Neural cell (in vitro differentiated cells): ENCODE measurements at regions not wholly inside any gene's neighbourhood (a gene's known extent, or its start where the extent isn't known, plus 50 kb on each side); places are given as distances from the start of the nearest gene placed in this dataset.

ENCODE experiments used
- H2AFZ ChIP-seq: fragments of 200-600, 300-800 bp; sonication (generic), shearing (Covaris generic); 2 replicates; pipeline ENCODE4 v1.6.0; 2014; ENCODE audit warnings: low read depth, mild to moderate bottlenecking, antibody characterized with exemption, low read length, moderate library complexity
- H3F3A ChIP-seq: fragments of 200-600 bp; shearing (Covaris generic); 2 replicates; pipeline ENCODE4 v1.6.1; 2016; ENCODE audit warnings: mild to moderate bottlenecking, moderate library complexity, mixed read lengths, antibody characterized with exemption, low read length; ENCODE audit not compliant: insufficient read depth, poor library complexity, severe bottlenecking
- H3K27ac ChIP-seq: fragments of 200-600, 300-800 bp; sonication (generic), shearing (Covaris generic); 2 replicates; pipeline ENCODE4 v1.5.1; 2014; ENCODE audit warnings: mild to moderate bottlenecking, low read length, moderate library complexity
- H3K27me3 ChIP-seq: fragments of 300-800, 200-600 bp; sonication (generic), shearing (Covaris generic); 2 replicates; pipeline ENCODE4 v1.6.0; 2014; ENCODE audit warnings: mild to moderate bottlenecking, low read depth, low read length, moderate library complexity; ENCODE audit not compliant: insufficient read depth
- H3K36me3 ChIP-seq: fragments of 300-800, 200-600 bp; sonication (generic), shearing (Covaris generic); 2 replicates; pipeline ENCODE4 v1.5.1; 2014; ENCODE audit warnings: mild to moderate bottlenecking, antibody characterized with exemption, low read length, moderate library complexity; ENCODE audit not compliant: insufficient read depth
- H3K4me2 ChIP-seq: fragments of 300-800, 200-600 bp; sonication (generic), shearing (Covaris generic); 2 replicates; pipeline ENCODE4 v1.6.0; 2014; ENCODE audit warnings: mild to moderate bottlenecking, low read length
- H3K4me3 ChIP-seq: fragments of 300-800, 200-600 bp; sonication (generic), shearing (Covaris generic); 2 replicates; pipeline ENCODE4 v1.5.1; 2014; ENCODE audit warnings: mild to moderate bottlenecking, low read length, moderate library complexity
- H3K79me2 ChIP-seq: fragments of 200-600 bp; shearing (Covaris generic); replicated peaks from 2 replicates; pipeline ENCODE4 v1.6.0; 2014; ENCODE audit warnings: mild to moderate bottlenecking, low read length, moderate library complexity; ENCODE audit not compliant: insufficient read depth
- H3K9ac ChIP-seq: fragments of 300-800, 200-600 bp; sonication (generic), shearing (Covaris generic); 2 replicates; pipeline ENCODE4 v1.6.1; 2016; ENCODE audit warnings: mild to moderate bottlenecking, low read length, mixed read lengths
- H3K9me2 ChIP-seq: fragments of 200-600 bp; shearing (Covaris generic); 2 replicates; pipeline ENCODE4 v1.6.1; 2016; ENCODE audit warnings: mild to moderate bottlenecking, low read length, mixed read lengths; ENCODE audit not compliant: insufficient read depth
- H3K9me3 ChIP-seq: fragments of 200-600, 300-800 bp; sonication (generic), shearing (Covaris generic); 2 replicates; pipeline ENCODE4 v1.6.1; 2016; ENCODE audit warnings: mild to moderate bottlenecking, mixed run types, low read length, moderate library complexity, mixed read lengths
- H4K20me1 ChIP-seq: fragments of 200-600 bp; shearing (Covaris generic); 2 replicates; pipeline ENCODE4 v1.6.1; 2016; ENCODE audit warnings: mild to moderate bottlenecking, mixed run types; ENCODE audit not compliant: insufficient read depth
- EP300 ChIP-seq: fragments of 450-650 bp; conservative IDR thresholded peaks from 2 replicates; pipeline ENCODE4 v1.6.1; 2014; ENCODE audit warnings: antibody characterized with exemption, mild to moderate bottlenecking, moderate library complexity; ENCODE audit not compliant: poor library complexity, severe bottlenecking
- EZH2 ChIP-seq: fragments of 200-600, 300-800 bp; shearing (Covaris generic), sonication (generic); IDR thresholded peaks from 2 replicates; pipeline ENCODE4 v1.6.1; 2014; ENCODE audit warnings: antibody characterized with exemption, low read length, borderline replicate concordance, mild to moderate bottlenecking; ENCODE audit not compliant: insufficient read depth, poor library complexity, severe bottlenecking
- MXI1 ChIP-seq: fragments of 450-650 bp; conservative IDR thresholded peaks from 2 replicates; pipeline ENCODE4 v1.6.1; 2014; ENCODE audit warnings: antibody characterized with exemption, mild to moderate bottlenecking; ENCODE audit not compliant: poor library complexity, severe bottlenecking
- POLR2AphosphoS5 ChIP-seq: IDR thresholded peaks from 2 replicates; pipeline ENCODE4 v1.6.1; 2012
- RAD21 ChIP-seq: fragments of 450-650 bp; conservative IDR thresholded peaks from 2 replicates; pipeline ENCODE4 v1.6.1; 2014; ENCODE audit warnings: antibody characterized with exemption, mild to moderate bottlenecking, moderate library complexity
- SMC3 ChIP-seq: fragments of 450-650 bp; conservative IDR thresholded peaks from 2 replicates; pipeline ENCODE4 v1.6.1; 2014; ENCODE audit warnings: antibody characterized with exemption, mild to moderate bottlenecking, moderate library complexity; ENCODE audit not compliant: poor library complexity
- TAF1 ChIP-seq: IDR thresholded peaks from 2 replicates; pipeline ENCODE4 v1.6.1; 2012; ENCODE audit warnings: low read depth
- TF ChIP-seq, protein P1 (sequence below): IDR thresholded peaks from 2 replicates; pipeline ENCODE4 v1.6.1; 2012; ENCODE audit warnings: borderline replicate concordance
- TF ChIP-seq, protein P2 (sequence below): fragments of 450-650 bp; IDR thresholded peaks from 2 replicates; pipeline ENCODE4 v1.5.1; 2014; ENCODE audit warnings: antibody characterized with exemption, mild to moderate bottlenecking, moderate library complexity; ENCODE audit not compliant: poor library complexity, severe bottlenecking

DNA sequence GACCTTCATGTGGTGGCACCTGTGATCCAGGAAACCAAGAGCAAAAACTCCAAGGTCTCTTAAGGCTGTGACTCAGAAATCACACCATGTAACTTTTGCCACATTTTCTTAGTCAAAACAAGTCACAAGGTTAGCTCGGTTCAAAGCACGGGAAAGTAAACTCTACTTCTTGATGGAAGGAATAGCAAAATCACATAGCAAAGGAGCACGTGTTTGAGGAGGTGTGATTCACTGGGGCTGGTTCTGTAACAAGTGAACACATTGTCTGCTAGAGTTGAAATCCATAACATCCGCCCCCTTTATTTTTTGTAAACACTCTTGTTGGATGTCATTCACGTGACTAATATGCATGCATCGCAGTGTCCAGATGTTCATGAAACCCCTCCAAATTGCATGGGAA is 415.0 kb upstream of the MAF start:
- Histone ChIP-seq H3K27ac (no peak overlapping the region), H3K4me3 (no peak overlapping the region), H3K9me2 (no peaks in the 10 kb centered on the region), H4K20me1 (no peaks in the 10 kb centered on the region), H3K9me3 (no peaks in the 10 kb centered on the region), H3K79me2 (no peaks in the 10 kb centered on the region), H3F3A (no peaks in the 10 kb centered on the region), H3K4me2 (no peak overlapping the region), H2AFZ (no peak overlapping the region), H3K36me3 (no peaks in the 10 kb centered on the region), H3K9ac (no peak overlapping the region), H3K27me3 (peaks cover 11% of the 10 kb centered on the region)
- TF ChIP-seq POLR2AphosphoS5 (no peak), MXI1 (no peak), SMC3 (no peak), EP300 (no peak), EZH2 (no peak), TAF1 (no peak), RAD21 (no peak)
- TF ChIP-seq, protein P1, sequence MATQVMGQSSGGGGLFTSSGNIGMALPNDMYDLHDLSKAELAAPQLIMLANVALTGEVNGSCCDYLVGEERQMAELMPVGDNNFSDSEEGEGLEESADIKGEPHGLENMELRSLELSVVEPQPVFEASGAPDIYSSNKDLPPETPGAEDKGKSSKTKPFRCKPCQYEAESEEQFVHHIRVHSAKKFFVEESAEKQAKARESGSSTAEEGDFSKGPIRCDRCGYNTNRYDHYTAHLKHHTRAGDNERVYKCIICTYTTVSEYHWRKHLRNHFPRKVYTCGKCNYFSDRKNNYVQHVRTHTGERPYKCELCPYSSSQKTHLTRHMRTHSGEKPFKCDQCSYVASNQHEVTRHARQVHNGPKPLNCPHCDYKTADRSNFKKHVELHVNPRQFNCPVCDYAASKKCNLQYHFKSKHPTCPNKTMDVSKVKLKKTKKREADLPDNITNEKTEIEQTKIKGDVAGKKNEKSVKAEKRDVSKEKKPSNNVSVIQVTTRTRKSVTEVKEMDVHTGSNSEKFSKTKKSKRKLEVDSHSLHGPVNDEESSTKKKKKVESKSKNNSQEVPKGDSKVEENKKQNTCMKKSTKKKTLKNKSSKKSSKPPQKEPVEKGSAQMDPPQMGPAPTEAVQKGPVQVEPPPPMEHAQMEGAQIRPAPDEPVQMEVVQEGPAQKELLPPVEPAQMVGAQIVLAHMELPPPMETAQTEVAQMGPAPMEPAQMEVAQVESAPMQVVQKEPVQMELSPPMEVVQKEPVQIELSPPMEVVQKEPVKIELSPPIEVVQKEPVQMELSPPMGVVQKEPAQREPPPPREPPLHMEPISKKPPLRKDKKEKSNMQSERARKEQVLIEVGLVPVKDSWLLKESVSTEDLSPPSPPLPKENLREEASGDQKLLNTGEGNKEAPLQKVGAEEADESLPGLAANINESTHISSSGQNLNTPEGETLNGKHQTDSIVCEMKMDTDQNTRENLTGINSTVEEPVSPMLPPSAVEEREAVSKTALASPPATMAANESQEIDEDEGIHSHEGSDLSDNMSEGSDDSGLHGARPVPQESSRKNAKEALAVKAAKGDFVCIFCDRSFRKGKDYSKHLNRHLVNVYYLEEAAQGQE = no peak
- TF ChIP-seq, protein P2, sequence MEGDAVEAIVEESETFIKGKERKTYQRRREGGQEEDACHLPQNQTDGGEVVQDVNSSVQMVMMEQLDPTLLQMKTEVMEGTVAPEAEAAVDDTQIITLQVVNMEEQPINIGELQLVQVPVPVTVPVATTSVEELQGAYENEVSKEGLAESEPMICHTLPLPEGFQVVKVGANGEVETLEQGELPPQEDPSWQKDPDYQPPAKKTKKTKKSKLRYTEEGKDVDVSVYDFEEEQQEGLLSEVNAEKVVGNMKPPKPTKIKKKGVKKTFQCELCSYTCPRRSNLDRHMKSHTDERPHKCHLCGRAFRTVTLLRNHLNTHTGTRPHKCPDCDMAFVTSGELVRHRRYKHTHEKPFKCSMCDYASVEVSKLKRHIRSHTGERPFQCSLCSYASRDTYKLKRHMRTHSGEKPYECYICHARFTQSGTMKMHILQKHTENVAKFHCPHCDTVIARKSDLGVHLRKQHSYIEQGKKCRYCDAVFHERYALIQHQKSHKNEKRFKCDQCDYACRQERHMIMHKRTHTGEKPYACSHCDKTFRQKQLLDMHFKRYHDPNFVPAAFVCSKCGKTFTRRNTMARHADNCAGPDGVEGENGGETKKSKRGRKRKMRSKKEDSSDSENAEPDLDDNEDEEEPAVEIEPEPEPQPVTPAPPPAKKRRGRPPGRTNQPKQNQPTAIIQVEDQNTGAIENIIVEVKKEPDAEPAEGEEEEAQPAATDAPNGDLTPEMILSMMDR = no peak

DNA sequence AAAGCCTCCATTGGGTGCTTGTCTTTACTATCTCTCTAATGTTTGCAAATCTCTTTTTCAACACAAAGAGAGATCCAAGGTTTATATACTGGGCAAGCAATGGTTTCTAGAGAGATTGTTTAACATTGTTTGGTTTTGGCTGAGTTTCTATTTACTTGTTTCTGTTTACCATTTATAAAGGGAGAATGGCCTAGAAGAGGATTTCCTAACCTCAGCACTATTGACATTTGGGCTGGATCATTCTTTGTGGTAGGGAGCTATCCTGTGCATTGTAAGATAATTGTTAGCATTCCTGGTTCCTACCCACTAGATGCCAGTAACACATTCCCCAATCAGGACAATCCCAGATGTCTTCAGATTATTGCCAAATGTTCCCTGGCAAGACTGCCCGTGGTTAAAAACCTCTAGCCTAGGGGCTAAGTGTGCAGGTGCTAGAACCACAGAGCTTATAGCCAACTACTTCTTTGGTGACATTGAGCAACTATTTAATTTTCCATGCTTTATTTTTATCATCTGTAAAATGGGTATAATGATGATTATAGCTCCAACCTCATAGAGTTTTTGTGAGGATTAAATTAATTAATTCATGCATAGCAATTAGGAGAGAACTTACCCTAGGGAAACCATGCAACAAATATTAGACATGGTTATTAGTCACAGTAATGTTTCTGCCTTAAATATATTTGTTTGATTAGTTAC is 413.9 kb upstream of the MAF start:
- Histone ChIP-seq H3K9ac (no peak overlapping the region), H3K9me3 (no peaks in the 10 kb centered on the region), H4K20me1 (no peaks in the 10 kb centered on the region), H3K79me2 (no peaks in the 10 kb centered on the region), H3K4me3 (no peak overlapping the region), H3K4me2 (no peak overlapping the region), H3K36me3 (no peaks in the 10 kb centered on the region), H3F3A (no peaks in the 10 kb centered on the region), H3K9me2 (no peaks in the 10 kb centered on the region), H2AFZ (no peak overlapping the region), H3K27ac (no peak overlapping the region), H3K27me3 (peaks cover 4% of the 10 kb centered on the region)
- TF ChIP-seq, protein P1 = no peak
- TF ChIP-seq MXI1 (no peak), EP300 (no peak), RAD21 (no peak), EZH2 (no peak), SMC3 (no peak), POLR2AphosphoS5 (no peak), TAF1 (no peak)
- TF ChIP-seq, protein P2 = no peak
